H1 (cell line): ENCODE measurements at regions not wholly inside any gene's neighbourhood (a gene's known extent, or its start where the extent isn't known, plus 50 kb on each side); places are given as distances from the start of the nearest gene placed in this dataset.

Experiments
- CTCF ChIA-PET: fragments of 300-600 bp; sonication (Branson Sonifier 250); formaldehyde crosslinking; loops from one replicate; lab custom pipeline; 2021; ENCODE audit not compliant: partially characterized antibody; lab: Charles Lee
- POLR2A ChIA-PET: fragments of 300-600 bp; sonication (Branson Sonifier 250); formaldehyde crosslinking; loops from one replicate; lab custom pipeline; 2021; ENCODE audit warnings: inconsistent platforms; ENCODE audit not compliant: partially characterized antibody; lab: Charles Lee
- DNase-seq, 2 experiments: peaks; one replicate each; pipeline versions ENCODE4 v3.0.0 to v3.0.0-alpha.2; 2010 to 2022; ENCODE audit warnings: low spot score in 2 of 2, low read depth in 1 of 2, mixed read lengths in 1 of 2
- FAIRE-seq: peaks from 2 replicates; lab custom pipeline; 2011; peaks lifted over from hg19 to GRCh38; lab: Jason Lieb, UNC
- H2AFZ ChIP-seq: 2 replicates; pipeline ENCODE4 v1.8.1; 2012; ENCODE audit warnings: low read length, inconsistent platforms
- H2AK5ac ChIP-seq: 2 replicates; pipeline ENCODE4 v1.6.1; 2013; ENCODE audit warnings: low read depth, low read length
- H2BK120ac ChIP-seq: replicated peaks from 2 replicates; pipeline ENCODE3; 2013; ENCODE audit warnings: low read depth, low read length, inconsistent platforms
- H2BK12ac ChIP-seq: 2 replicates; pipeline ENCODE4 v1.6.1; 2013; ENCODE audit warnings: low read depth, low read length
- H2BK15ac ChIP-seq: 2 replicates; pipeline ENCODE4 v1.6.1; 2013; ENCODE audit warnings: low read length
- H2BK20ac ChIP-seq: 2 replicates; pipeline ENCODE4 v1.6.1; 2013; ENCODE audit warnings: low read length
- H2BK5ac ChIP-seq: 2 replicates; pipeline ENCODE4 v1.6.1; 2013; ENCODE audit warnings: low read depth, low read length
- H3K14ac ChIP-seq: 2 replicates; pipeline ENCODE4 v1.6.1; 2013; ENCODE audit warnings: inconsistent platforms; ENCODE audit not compliant: insufficient read length
- H3K18ac ChIP-seq: 2 replicates; pipeline ENCODE4 v1.6.1; 2013; ENCODE audit warnings: low read length; ENCODE audit errors: extremely low read depth
- H3K23ac ChIP-seq: 2 replicates; pipeline ENCODE4 v1.6.1; 2013; ENCODE audit warnings: inconsistent platforms; ENCODE audit not compliant: insufficient read length
- H3K23me2 ChIP-seq: 2 replicates; pipeline ENCODE4 v1.6.1; 2013; ENCODE audit warnings: low read depth, low read length
- H3K27ac ChIP-seq: 2 replicates; pipeline ENCODE4 v1.6.1; 2011; ENCODE audit warnings: low read depth, low read length, inconsistent platforms
- H3K27me3 ChIP-seq, 4 experiments: replicated peaks in 1 of 4; 1 replicate in 1 of 4; 2 replicates in 3 of 4; pipeline versions ENCODE4 v1.6.1 to v1.8.1; 2011 to 2013; ENCODE audit warnings: low read length in 3 of 4, mild to moderate bottlenecking in 3 of 4, inconsistent platforms in 2 of 4, mixed read lengths in 2 of 4, moderate library complexity in 1 of 4; ENCODE audit not compliant: control insufficient read depth in 3 of 4, insufficient read depth in 3 of 4; ENCODE audit errors: extremely low read depth in 1 of 4
- H3K36me3 ChIP-seq, 4 experiments: 2 replicates each; pipeline versions ENCODE4 v1.6.1 to v1.8.1; 2011 to 2013; ENCODE audit warnings: mild to moderate bottlenecking in 4 of 4, low read length in 3 of 4, moderate library complexity in 2 of 4, control low read depth in 1 of 4, inconsistent platforms in 1 of 4; ENCODE audit not compliant: insufficient read depth in 4 of 4, control insufficient read depth in 2 of 4
- H3K4ac ChIP-seq: replicated peaks from 2 replicates; pipeline ENCODE3; 2013; ENCODE audit warnings: low read length, low read depth, mixed read lengths, inconsistent platforms; ENCODE audit not compliant: insufficient read length
- H3K4me1 ChIP-seq, 4 experiments: replicated peaks in 1 of 4; 1 replicate in 1 of 4; 2 replicates in 3 of 4; pipeline versions ENCODE4 v1.6.1 to v1.8.1; 2011 to 2013; ENCODE audit warnings: low read length in 3 of 4, inconsistent platforms in 2 of 4, mixed read lengths in 1 of 4; ENCODE audit not compliant: insufficient read depth in 4 of 4, control insufficient read depth in 3 of 4
- H3K4me2 ChIP-seq, 2 experiments: 2 replicates each; pipeline versions ENCODE4 v1.6.1 to v1.8.1; 2011 to 2013; ENCODE audit warnings: low read depth in 2 of 2, low read length in 2 of 2, control low read depth in 1 of 2, inconsistent platforms in 1 of 2, mild to moderate bottlenecking in 1 of 2; ENCODE audit not compliant: insufficient read depth in 1 of 2
- H3K4me3 ChIP-seq, 4 experiments: fragments of 200-600, 300-600 bp in 1 of 4; sonication (generic), shearing (Covaris generic), sonication (Bioruptor Twin) in 1 of 4; 2 replicates each; pipeline versions ENCODE4 v1.5.1 to v1.8.1; 2011 to 2016; ENCODE audit warnings: low read length in 4 of 4, low read depth in 3 of 4, control low read depth in 2 of 4, inconsistent platforms in 2 of 4, mild to moderate bottlenecking in 2 of 4, mixed read lengths in 1 of 4, moderate library complexity in 1 of 4; ENCODE audit not compliant: insufficient read depth in 2 of 4; ENCODE audit errors: extremely low read depth in 1 of 4
- H3K56ac ChIP-seq: replicated peaks from 2 replicates; pipeline ENCODE3; 2013; ENCODE audit warnings: low read depth, mild to moderate bottlenecking, mixed read lengths, low read length, inconsistent platforms; ENCODE audit not compliant: insufficient read length
- H3K79me1 ChIP-seq: 2 replicates; pipeline ENCODE4 v1.6.1; 2013; ENCODE audit warnings: low read depth, low read length, control low read depth
- H3K79me2 ChIP-seq, 2 experiments: 2 replicates each; pipeline versions ENCODE4 v1.6.1 to v1.8.1; 2012 to 2013; ENCODE audit warnings: low read length in 2 of 2, mild to moderate bottlenecking in 2 of 2, inconsistent platforms in 1 of 2; ENCODE audit not compliant: insufficient read depth in 2 of 2, control insufficient read depth in 1 of 2
- H3K9ac ChIP-seq, 4 experiments: replicated peaks in 1 of 4; 1 replicate in 1 of 4; 2 replicates in 3 of 4; pipeline versions ENCODE4 v1.6.1 to v1.8.1; 2011 to 2013; ENCODE audit warnings: low read depth in 3 of 4, low read length in 3 of 4, control low read depth in 2 of 4, mild to moderate bottlenecking in 2 of 4, moderate library complexity in 2 of 4, inconsistent platforms in 1 of 4; ENCODE audit errors: extremely low read depth in 1 of 4
- H3K9me3 ChIP-seq, 2 experiments: 2 replicates each; pipeline versions ENCODE4 v1.6.1 to v1.8.1; 2012 to 2013; ENCODE audit warnings: mild to moderate bottlenecking in 2 of 2, moderate library complexity in 2 of 2, control low read depth in 1 of 2, inconsistent platforms in 1 of 2, low read depth in 1 of 2, low read length in 1 of 2, mixed read lengths in 1 of 2; ENCODE audit not compliant: insufficient read depth in 2 of 2
- H4K20me1 ChIP-seq, 2 experiments: replicated peaks in 1 of 2; 2 replicates each; pipeline versions ENCODE3 to v1.8.1; 2011 to 2013; ENCODE audit warnings: inconsistent platforms in 2 of 2, low read length in 2 of 2, mild to moderate bottlenecking in 1 of 2; ENCODE audit not compliant: insufficient read depth in 2 of 2, control insufficient read depth in 1 of 2
- H4K5ac ChIP-seq: 2 replicates; pipeline ENCODE4 v1.6.1; 2013; ENCODE audit warnings: low read length, low read depth, mixed read lengths, inconsistent platforms; ENCODE audit not compliant: insufficient read length
- H4K8ac ChIP-seq: 2 replicates; pipeline ENCODE4 v1.8.0; 2013; ENCODE audit warnings: mild to moderate bottlenecking, moderate library complexity, low read length, inconsistent platforms; ENCODE audit not compliant: insufficient read depth; ENCODE audit errors: extremely low read depth
- H4K91ac ChIP-seq: replicated peaks from 2 replicates; pipeline ENCODE3; 2013; ENCODE audit warnings: low read length, mixed read lengths, inconsistent platforms; ENCODE audit not compliant: insufficient read length
- KDM4A ChIP-seq: IDR thresholded peaks from one replicate; pipeline ENCODE4 v1.7.1; 2012; ENCODE audit warnings: low read depth, mild to moderate bottlenecking, moderate library complexity, low read length, inconsistent platforms; ENCODE audit not compliant: severe bottlenecking
- PHF8 ChIP-seq: fragments of 200-600 bp; sonication (generic); conservative IDR thresholded peaks from 2 replicates; pipeline ENCODE4 v1.7.1; 2012; ENCODE audit warnings: low read depth, mild to moderate bottlenecking, inconsistent platforms, low read length, moderate library complexity
- SUZ12 ChIP-seq: fragments of 200-600 bp; sonication (generic); IDR thresholded peaks from 2 replicates; pipeline ENCODE4 v1.6.1; 2012; ENCODE audit warnings: mild to moderate bottlenecking, inconsistent platforms, low read length, moderate library complexity, mixed read lengths
- WGBS, 2 experiments: shearing (Covaris generic) in 1 of 2; methylation state at CpG; one replicate each; pipeline versions ENCODE4 v1.1.6 to v1.1.7; 2013 to 2015; ENCODE audit warnings: low lambda C conversion rate in 2 of 2, mixed read lengths in 2 of 2, inconsistent platforms in 1 of 2, low coverage in 1 of 2, missing lambda C conversion rate in 1 of 2; ENCODE audit not compliant: insufficient replicate concordance in 2 of 2, insufficient coverage in 1 of 2, insufficient read length in 1 of 2; ENCODE audit errors: extremely low coverage in 1 of 2, missing lambda C conversion rate in 1 of 2; 5-methylcytosine and 5-hydroxymethylcytosine counted together
- TF ChIP-seq, protein P1 (sequence below): IDR thresholded peaks from 2 replicates; pipeline ENCODE4 v1.6.1; 2012; ENCODE audit warnings: inconsistent platforms

DNA sequence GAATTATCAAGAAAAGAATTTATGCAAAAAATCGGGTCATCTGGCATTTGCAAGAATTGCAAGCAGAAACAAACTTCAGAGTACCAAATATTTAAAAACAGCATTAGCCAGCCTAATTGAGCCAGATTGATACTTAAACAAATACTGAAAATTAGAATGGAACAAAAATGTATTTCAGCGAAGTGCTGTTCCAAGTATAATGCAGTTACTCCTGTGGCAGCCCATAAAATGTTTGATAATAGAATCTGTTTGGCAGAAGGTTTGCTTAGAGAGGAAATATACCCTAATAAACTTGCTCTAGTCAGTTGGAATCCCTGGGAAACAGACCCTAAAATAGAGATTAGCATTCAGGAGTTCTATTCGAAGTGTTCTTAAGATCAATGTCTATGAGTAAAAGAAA is 835.1 kb upstream of the MBL2 start:
- H3K4ac ChIP-seq = no peak overlapping the region
- no peak overlapping the region for H4K5ac ChIP-seq
- H4K20me1 ChIP-seq = no peaks in the 10 kb centered on the region
- no peak overlapping the region for H3K18ac ChIP-seq
- DNase-seq = no peak
- no peaks in the 10 kb centered on the region; a peak in 1 of 8 replicates for H3K36me3 ChIP-seq
- H2BK5ac ChIP-seq = no peak overlapping the region
- POLR2A ChIA-PET = no interaction called here
- H4K91ac ChIP-seq = no peak overlapping the region
- no peak overlapping the region for H4K8ac ChIP-seq
- TF ChIP-seq KDM4A (no peak), SUZ12 (no peak), PHF8 (no peak)
- TF ChIP-seq, protein P1, sequence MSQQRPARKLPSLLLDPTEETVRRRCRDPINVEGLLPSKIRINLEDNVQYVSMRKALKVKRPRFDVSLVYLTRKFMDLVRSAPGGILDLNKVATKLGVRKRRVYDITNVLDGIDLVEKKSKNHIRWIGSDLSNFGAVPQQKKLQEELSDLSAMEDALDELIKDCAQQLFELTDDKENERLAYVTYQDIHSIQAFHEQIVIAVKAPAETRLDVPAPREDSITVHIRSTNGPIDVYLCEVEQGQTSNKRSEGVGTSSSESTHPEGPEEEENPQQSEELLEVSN = no peak
- H3K23me2 ChIP-seq = no peaks in the 10 kb centered on the region
- no peak overlapping the region for H3K27ac ChIP-seq
- no peaks in the 10 kb centered on the region for H3K79me1 ChIP-seq
- no peak overlapping the region for H2BK12ac ChIP-seq
- CTCF ChIA-PET = no interaction called here
- no peak overlapping the region for H3K14ac ChIP-seq
- H3K4me3 ChIP-seq = no peak overlapping the region
- no peak overlapping the region for H3K9ac ChIP-seq
- H3K23ac ChIP-seq = no peak overlapping the region
- no peaks in the 10 kb centered on the region for H3K4me1 ChIP-seq
- H2BK15ac ChIP-seq = no peak overlapping the region
- H3K79me2 ChIP-seq = no peaks in the 10 kb centered on the region
- no peaks in the 10 kb centered on the region for H3K27me3 ChIP-seq
- WGBS, 2 experiments = 87% methylated on average over 3 of the region's 3 CpGs; no CpG with 5 or more reads in 1 of the 2 experiments
- no peak overlapping the region; the same call in 1 of the 2 replicates for H2AFZ ChIP-seq
- no peaks in the 10 kb centered on the region for H3K9me3 ChIP-seq
- no peak overlapping the region for H2AK5ac ChIP-seq
- no peak overlapping the region for H2BK20ac ChIP-seq
- H2BK120ac ChIP-seq = no peak overlapping the region
- H3K4me2 ChIP-seq = no peak overlapping the region
- no peak overlapping the region for H3K56ac ChIP-seq
- FAIRE-seq = no peak
